Prostate gland (tissue), 2 donors: ENCODE measurements at regions not wholly inside any gene's neighbourhood (a gene's known extent, or its start where the extent isn't known, plus 50 kb on each side); places are given as distances from the start of the nearest gene placed in this dataset.

Experiments
- DNase-seq: peaks from one replicate; pipeline ENCODE4 v3.0.0-alpha.2; 2019; ENCODE audit warnings: low spot score
- H3K27ac ChIP-seq, 2 donors: fragments of 200-600 bp; sonication (generic); 2 replicates each; pipeline ENCODE4 v1.5.1; 2017 to 2019
- H3K27me3 ChIP-seq: fragments of 200-600 bp; sonication (generic); replicated peaks from 2 replicates; pipeline ENCODE4 v1.5.1; 2019; ENCODE audit not compliant: insufficient read depth
- H3K36me3 ChIP-seq, 2 donors: fragments of 200-600 bp; sonication (generic); 1 replicate in 1 of 2; 2 replicates in 1 of 2; pipeline versions ENCODE4 v1.5.1 to v1.8.1; 2017 to 2019
- H3K4me1 ChIP-seq: fragments of 200-600 bp; sonication (generic); replicated peaks from 2 replicates; pipeline ENCODE4 v1.5.1; 2019
- H3K4me3 ChIP-seq, 2 donors: fragments of 200-600 bp; sonication (generic); 2 replicates each; pipeline ENCODE4 v1.5.1; 2017 to 2019
- H3K9me3 ChIP-seq: fragments of 200-600 bp; sonication (generic); 2 replicates; pipeline ENCODE4 v1.5.1; 2017
- POLR2A ChIP-seq: fragments of 450-650 bp; IDR thresholded peaks from one replicate; pipeline ENCODE4 v1.6.1; 2016; ENCODE audit warnings: antibody characterized with exemption, mild to moderate bottlenecking
- POLR2AphosphoS5 ChIP-seq: sonication (generic); formaldehyde crosslinking; IDR thresholded peaks from one replicate; pipeline ENCODE4 v1.6.1; 2017; ENCODE audit warnings: antibody characterized with exemption
- whole genome bisulfite sequencing: methylation state at CpG from one replicate; pipeline ENCODE4 v1.1.5; 2018; 5-methylcytosine and 5-hydroxymethylcytosine counted together
- intact Hi-C: fragments of 100-400 bp; cut with DNase I; formaldehyde crosslinking; loops from one replicate; pipeline ENCODE4 v1.14.2; 2022
- TF ChIP-seq, protein P1 (sequence below), 4 experiments: fragments of 200-600 bp in 2 of 4; fragments of 450-650 bp in 2 of 4; sonication (generic) in 2 of 4; IDR thresholded peaks; 1 replicate in 3 of 4; 2 replicates in 1 of 4; pipeline ENCODE4 v1.5.1; 2016 to 2019; ENCODE audit warnings: antibody characterized with exemption in 4 of 4, mild to moderate bottlenecking in 2 of 4, moderate library complexity in 2 of 4

DNA sequence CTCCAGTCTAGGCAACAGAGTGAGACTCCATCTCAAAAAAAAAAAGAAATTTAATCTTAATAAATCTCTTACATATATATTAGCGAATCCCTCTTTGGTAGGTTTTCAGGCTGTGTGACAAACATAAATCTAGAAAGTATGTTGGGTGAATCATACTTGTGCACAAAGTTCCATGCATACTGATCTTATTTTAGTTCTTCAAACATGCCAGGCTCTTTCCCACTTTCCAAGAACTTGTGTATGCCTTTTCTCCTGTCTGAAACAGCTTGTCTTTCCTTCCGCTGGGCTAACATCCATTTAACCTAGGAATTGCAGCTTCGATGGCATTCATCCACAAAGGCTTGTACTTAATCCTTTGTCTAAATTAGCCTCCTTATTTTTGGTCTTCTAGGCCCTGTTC, 156.6 kb upstream of the CASK start:
- intact Hi-C loops, result no loop called here
- no peak for TF ChIP-seq POLR2A
- TF ChIP-seq, protein P1, sequence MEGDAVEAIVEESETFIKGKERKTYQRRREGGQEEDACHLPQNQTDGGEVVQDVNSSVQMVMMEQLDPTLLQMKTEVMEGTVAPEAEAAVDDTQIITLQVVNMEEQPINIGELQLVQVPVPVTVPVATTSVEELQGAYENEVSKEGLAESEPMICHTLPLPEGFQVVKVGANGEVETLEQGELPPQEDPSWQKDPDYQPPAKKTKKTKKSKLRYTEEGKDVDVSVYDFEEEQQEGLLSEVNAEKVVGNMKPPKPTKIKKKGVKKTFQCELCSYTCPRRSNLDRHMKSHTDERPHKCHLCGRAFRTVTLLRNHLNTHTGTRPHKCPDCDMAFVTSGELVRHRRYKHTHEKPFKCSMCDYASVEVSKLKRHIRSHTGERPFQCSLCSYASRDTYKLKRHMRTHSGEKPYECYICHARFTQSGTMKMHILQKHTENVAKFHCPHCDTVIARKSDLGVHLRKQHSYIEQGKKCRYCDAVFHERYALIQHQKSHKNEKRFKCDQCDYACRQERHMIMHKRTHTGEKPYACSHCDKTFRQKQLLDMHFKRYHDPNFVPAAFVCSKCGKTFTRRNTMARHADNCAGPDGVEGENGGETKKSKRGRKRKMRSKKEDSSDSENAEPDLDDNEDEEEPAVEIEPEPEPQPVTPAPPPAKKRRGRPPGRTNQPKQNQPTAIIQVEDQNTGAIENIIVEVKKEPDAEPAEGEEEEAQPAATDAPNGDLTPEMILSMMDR (IDR thresholded peaks at IDR 0.05), result no peak
- no peak for TF ChIP-seq POLR2AphosphoS5
- H3K4me1 ChIP-seq, result no peaks in the 10 kb centered on the region

DNA sequence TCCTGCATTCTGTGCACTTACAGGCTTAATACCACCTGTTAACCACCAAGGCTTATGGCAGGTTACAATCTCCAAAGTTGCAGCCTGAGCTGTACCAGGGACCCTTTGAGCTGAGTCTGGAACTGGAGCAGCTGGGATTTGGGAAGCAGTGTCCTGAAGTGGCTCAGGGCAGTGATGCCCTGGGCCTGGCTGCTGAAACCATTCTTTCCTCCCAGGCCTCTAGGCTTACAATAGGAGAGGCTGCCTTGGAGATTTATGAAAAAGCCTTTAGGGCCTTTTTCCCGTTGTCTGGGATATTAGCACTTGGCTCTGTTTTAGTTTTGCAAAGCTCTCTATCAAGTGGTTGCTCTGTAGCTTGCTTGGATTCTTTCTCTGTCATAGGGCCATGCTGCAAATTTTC, 154.3 kb upstream of the CASK start:
- no peaks in the 10 kb centered on the region for H3K36me3 ChIP-seq
- no peaks in the 10 kb centered on the region for H3K4me1 ChIP-seq
- DNase-seq, result no peak
- no peaks in the 10 kb centered on the region for H3K9me3 ChIP-seq
- no peak overlapping the region for H3K27ac ChIP-seq
- TF ChIP-seq POLR2A (no peak), POLR2AphosphoS5 (no peak)
- TF ChIP-seq, protein P1 (IDR thresholded peaks at IDR 0.05), result no peak
- 17% methylated on average over 1 of the region's 1 CpG for WGBS
- intact Hi-C loops, result no loop called here
- no peak overlapping the region for H3K4me3 ChIP-seq
- no peaks in the 10 kb centered on the region for H3K27me3 ChIP-seq

More for the DNA sequence above, 156.6 kb upstream of the CASK start:
- Histone ChIP-seq H3K36me3 (no peaks in the 10 kb centered on the region), H3K4me3 (no peak overlapping the region), H3K9me3 (no peaks in the 10 kb centered on the region), H3K27ac (no peak overlapping the region), H3K27me3 (no peaks in the 10 kb centered on the region)
- 76% methylated on average over 3 of the region's 3 CpGs for WGBS
- DNase-seq, result no peak

DNA sequence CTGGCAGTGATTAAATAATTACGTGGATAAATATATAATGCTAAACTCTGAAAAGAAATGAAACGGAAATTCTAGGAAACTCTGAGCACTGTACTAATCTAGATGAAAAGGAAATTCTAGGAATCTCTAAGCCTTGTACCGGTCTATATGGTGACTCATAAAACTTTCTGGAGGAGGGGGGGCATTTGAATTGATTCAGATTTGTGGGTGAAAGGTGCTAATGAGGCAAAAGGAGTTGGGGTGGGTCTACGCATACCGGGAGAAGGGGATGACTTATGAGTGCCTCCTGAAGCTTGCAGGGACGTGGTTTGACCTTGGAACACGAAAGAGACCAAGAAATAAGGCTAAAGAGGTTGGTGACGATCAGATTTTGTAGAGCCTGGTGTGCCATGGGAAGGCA, 151.7 kb upstream of the CASK start:
- Histone ChIP-seq H3K9me3 (no peaks in the 10 kb centered on the region), H3K36me3 (no peaks in the 10 kb centered on the region), H3K4me3 (no peak overlapping the region), H3K27ac (no peak overlapping the region), H3K27me3 (no peaks in the 10 kb centered on the region), H3K4me1 (no peaks in the 10 kb centered on the region)
- DNase-seq, result no peak
- TF ChIP-seq POLR2A (no peak), POLR2AphosphoS5 (no peak)
- TF ChIP-seq, protein P1 (IDR thresholded peaks at IDR 0.05), result no peak
- WGBS, result 92% methylated on average over 8 of the region's 8 CpGs
- intact Hi-C loops, result no loop called here

DNA sequence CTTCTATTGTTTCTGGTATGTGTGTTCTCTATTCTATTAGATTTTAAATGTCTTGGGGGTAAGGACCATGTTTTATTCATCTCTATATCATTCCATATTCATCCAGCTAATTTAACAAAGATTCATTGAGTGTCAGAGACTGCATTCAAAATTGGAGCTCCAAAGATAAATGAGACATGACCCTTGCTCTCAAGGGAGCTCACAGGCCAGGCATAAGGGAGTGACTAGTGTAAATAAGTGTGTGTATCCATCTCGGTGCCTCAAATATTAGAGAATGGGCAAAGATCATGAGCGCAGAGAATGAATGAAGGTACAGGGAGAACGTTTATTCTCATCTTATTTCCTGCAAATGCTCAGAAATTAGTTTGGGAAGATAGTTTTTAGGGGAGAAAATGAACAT, 150.1 kb upstream of the CASK start:
- no peaks in the 10 kb centered on the region for H3K36me3 ChIP-seq
- no peaks in the 10 kb centered on the region for H3K27me3 ChIP-seq
- no peak overlapping the region for H3K4me3 ChIP-seq
- no peaks in the 10 kb centered on the region for H3K4me1 ChIP-seq
- DNase-seq, result no peak
- no peak overlapping the region for H3K27ac ChIP-seq
- intact Hi-C loops, result no loop called here
- 72% methylated on average over 3 of the region's 3 CpGs for WGBS
- no peaks in the 10 kb centered on the region for H3K9me3 ChIP-seq
- no peak for TF ChIP-seq POLR2A

DNA sequence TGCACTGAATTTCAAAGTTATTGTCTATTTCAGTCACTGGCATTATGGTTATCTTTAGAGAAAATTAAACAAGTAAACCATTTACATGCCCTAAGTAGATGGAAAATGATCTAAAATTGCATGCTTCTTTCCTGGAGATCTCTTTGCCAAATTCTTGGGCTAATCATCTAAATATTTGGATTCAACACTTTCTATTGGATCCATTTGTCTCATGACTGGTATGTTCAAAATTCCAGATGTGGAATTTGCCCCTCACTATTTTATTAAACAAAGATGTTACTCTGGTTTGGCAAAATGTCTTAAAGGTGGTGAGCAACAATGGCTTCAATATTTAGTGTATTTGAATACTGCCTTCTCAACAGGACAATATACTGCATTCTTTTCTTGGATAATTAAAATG, 147.5 kb upstream of the CASK start:
- intact Hi-C loops, result no loop called here
- Histone ChIP-seq H3K9me3 (no peaks in the 10 kb centered on the region), H3K36me3 (no peaks in the 10 kb centered on the region), H3K27me3 (no peaks in the 10 kb centered on the region), H3K4me3 (no peak overlapping the region), H3K4me1 (no peaks in the 10 kb centered on the region), H3K27ac (no peak overlapping the region)
- no peak for DNase-seq
- TF ChIP-seq POLR2AphosphoS5, result no peak
- no peak for TF ChIP-seq POLR2A
- TF ChIP-seq, protein P1 (IDR thresholded peaks at IDR 0.05), result no peak

DNA sequence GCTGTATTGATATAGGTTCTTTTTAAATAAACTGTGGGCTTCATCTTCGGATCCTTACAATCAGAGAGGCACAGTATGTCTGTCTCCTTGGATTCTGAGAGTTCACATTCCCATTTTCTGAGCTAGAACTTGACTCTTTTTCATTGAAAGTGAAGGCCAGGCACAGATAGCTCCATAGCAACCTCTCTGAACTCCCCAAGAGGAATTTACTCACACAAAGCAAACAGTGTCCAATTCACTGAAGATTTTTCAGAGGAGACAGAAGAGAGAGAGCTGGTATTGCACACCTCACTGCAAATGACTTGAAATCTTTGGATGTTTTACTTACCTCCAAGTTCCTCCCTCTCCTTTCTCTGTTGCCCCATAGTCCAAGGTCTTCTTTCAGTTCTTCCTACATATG, 130.9 kb upstream of the CASK start:
- no peaks in the 10 kb centered on the region for H3K36me3 ChIP-seq
- no peaks in the 10 kb centered on the region for H3K9me3 ChIP-seq
- 86% methylated on average over 1 of the region's 1 CpG for WGBS
- no peak for DNase-seq
- H3K27me3 ChIP-seq, result no peaks in the 10 kb centered on the region
- no peak overlapping the region for H3K27ac ChIP-seq
- H3K4me3 ChIP-seq, result no peak overlapping the region
- H3K4me1 ChIP-seq, result no peaks in the 10 kb centered on the region
- TF ChIP-seq POLR2AphosphoS5, result no peak
- TF ChIP-seq POLR2A, result no peak
- TF ChIP-seq, protein P1 (IDR thresholded peaks at IDR 0.05), result no peak
- intact Hi-C loops, result no loop called here
